Glomerular endothelial cell (primary cell): ENCODE measurements at regions not wholly inside any gene's neighbourhood (a gene's known extent, or its start where the extent isn't known, plus 50 kb on each side); places are given as distances from the start of the nearest gene placed in this dataset.
"Not testable (repeated sequence)": the region's sequence is repeated elsewhere in the genome, so short reads cannot be mapped to it uniquely, and the experiment has no call there.

Experiments used
- DNase-seq: peaks from one replicate; pipeline ENCODE4 v3.0.0-alpha.2; 2011; ENCODE audit warnings: low read depth, low spot score; ENCODE audit errors: extremely low read depth

- no peak for DNase-seq
Measured at GRCh38 chr5:106307265-106307664, 1363.5 kb downstream of the EFNA5 start.

- no peak for DNase-seq
Measured at GRCh38 chr5:106306313-106307028, 1364.3 kb downstream of the EFNA5 start.

GRCh38 chr5:106303911-106304310 lies 1366.8 kb downstream of the EFNA5 start:
- no peak for DNase-seq

- no peak for DNase-seq
Measured at GRCh38 chr5:106292654-106293053, 1378.1 kb downstream of the EFNA5 start.

- no peak for DNase-seq
Measured at GRCh38 chr5:106290841-106291240, 1379.9 kb downstream of the EFNA5 start.

GRCh38 chr5:106288979-106289378 lies 1381.8 kb downstream of the EFNA5 start:
- DNase-seq = no peak

- no peak for DNase-seq
Measured at GRCh38 chr5:106277540-106278096, 1393.1 kb downstream of the EFNA5 start.

- DNase-seq = peak; percentile 20
Measured at GRCh38 chr5:106269252-106269843, 1401.4 kb downstream of the EFNA5 start.

GRCh38 chr5:106267256-106267655 lies 1403.5 kb downstream of the EFNA5 start:
- no peak for DNase-seq

- DNase-seq = no peak
Measured at GRCh38 chr5:106262395-106262794, 1408.3 kb downstream of the EFNA5 start.

GRCh38 chr5:106259431-106260090 lies 1411.2 kb downstream of the EFNA5 start:
- not testable (repeated sequence) for DNase-seq

- DNase-seq = no peak
Measured at GRCh38 chr5:106258591-106259125, 1412.1 kb downstream of the EFNA5 start.

GRCh38 chr5:106254784-106255183 lies 1416.0 kb downstream of the EFNA5 start:
- DNase-seq = no peak

GRCh38 chr5:106246044-106246745 lies 1424.5 kb downstream of the EFNA5 start:
- DNase-seq = not testable (repeated sequence)

GRCh38 chr5:106241409-106241808 lies 1429.3 kb downstream of the EFNA5 start:
- no peak for DNase-seq

- DNase-seq = no peak
Measured at GRCh38 chr5:106205916-106206571, 1464.7 kb downstream of the EFNA5 start.

GRCh38 chr5:106202035-106202434 lies 1468.7 kb downstream of the EFNA5 start:
- no peak for DNase-seq

GRCh38 chr5:106200971-106201370 lies 1469.8 kb downstream of the EFNA5 start:
- no peak for DNase-seq

GRCh38 chr5:106195679-106196474 lies 1474.9 kb downstream of the EFNA5 start:
- no peak for DNase-seq
